Naive thymus-derived CD4-positive, alpha-beta T cell (primary cell): ENCODE measurements at regions not wholly inside any gene's neighbourhood (a gene's known extent, or its start where the extent isn't known, plus 50 kb on each side); places are given as distances from the start of the nearest gene placed in this dataset.

Experiments
- ATAC-seq: fragments of 150-1000 bp; cut with Tn5 transposase; 2 replicates; pipeline ENCODE4 v1.10.0; 2021; ENCODE audit warnings: mild to moderate bottlenecking, moderate library complexity
- CTCF ChIA-PET: fragments of 350-600 bp; sonication (Branson Sonifier 250); formaldehyde crosslinking; loops from one replicate; lab custom pipeline; 2021; ENCODE audit warnings: antibody characterized with exemption; lab: Charles Lee
- POLR2A ChIA-PET: fragments of 350-600 bp; sonication (Branson Sonifier 250); formaldehyde crosslinking; loops from one replicate; lab custom pipeline; 2021; ENCODE audit warnings: antibody characterized with exemption, inconsistent platforms; lab: Charles Lee
- DNase-seq, 9 donors: peaks; one replicate each; pipeline versions ENCODE4 v3.0.0 to v3.0.0-alpha.2; 2020 to 2022; ENCODE audit warnings: mixed read lengths in 1 of 9
- H3K27ac ChIP-seq: one replicate; pipeline ENCODE4 v1.7.0; 2013; ENCODE audit warnings: mild to moderate bottlenecking, low read depth, low read length, moderate library complexity
- H3K27me3 ChIP-seq, 2 donors: one replicate each; pipeline ENCODE4 v1.7.0; 2013; ENCODE audit warnings: low read length in 2 of 2, mild to moderate bottlenecking in 2 of 2, moderate library complexity in 2 of 2; ENCODE audit not compliant: control insufficient read depth in 2 of 2, insufficient read depth in 2 of 2
- H3K36me3 ChIP-seq, 3 experiments: 1 replicate in 2 of 3; 2 replicates in 1 of 3; pipeline ENCODE4 v1.7.0; 2013; ENCODE audit warnings: low read length in 3 of 3, mild to moderate bottlenecking in 3 of 3, moderate library complexity in 1 of 3; ENCODE audit not compliant: insufficient read depth in 3 of 3, control insufficient read depth in 2 of 3
- H3K4me1 ChIP-seq, 2 donors: one replicate each; pipeline ENCODE4 v1.7.0; 2013; ENCODE audit warnings: low read length in 2 of 2, mild to moderate bottlenecking in 2 of 2, moderate library complexity in 1 of 2; ENCODE audit not compliant: control insufficient read depth in 2 of 2, insufficient read depth in 2 of 2
- H3K4me3 ChIP-seq: 2 replicates; pipeline ENCODE4 v1.7.0; 2013; ENCODE audit warnings: mild to moderate bottlenecking, low read length
- H3K9me3 ChIP-seq, 3 experiments: 1 replicate in 2 of 3; 2 replicates in 1 of 3; pipeline ENCODE4 v1.7.0; 2013; ENCODE audit warnings: low read length in 3 of 3; ENCODE audit not compliant: control insufficient read depth in 2 of 3
- H3K27ac Mint-ChIP-seq, 9 donors: one replicate each; pipeline ENCODE4 v1.8.0; 2020 to 2022; ENCODE audit warnings: mixed read lengths in 9 of 9, mild to moderate bottlenecking in 8 of 9, moderate library complexity in 5 of 9, inconsistent platforms in 2 of 9
- H3K27me3 Mint-ChIP-seq, 5 donors: one replicate each; pipeline ENCODE4 v1.8.0; 2021 to 2022; ENCODE audit warnings: mixed read lengths in 5 of 5, mild to moderate bottlenecking in 1 of 5
- H3K36me3 Mint-ChIP-seq, 5 donors: one replicate each; pipeline ENCODE4 v1.8.0; 2020 to 2022; ENCODE audit warnings: mixed read lengths in 5 of 5, mild to moderate bottlenecking in 3 of 5, inconsistent platforms in 1 of 5
- H3K4me1 Mint-ChIP-seq, 7 donors: one replicate each; pipeline ENCODE4 v1.8.0; 2020 to 2022; ENCODE audit warnings: mixed read lengths in 7 of 7, mild to moderate bottlenecking in 3 of 7, inconsistent platforms in 1 of 7
- H3K4me3 Mint-ChIP-seq, 10 donors: one replicate each; pipeline ENCODE4 v1.8.0; 2020 to 2022; ENCODE audit warnings: mild to moderate bottlenecking in 10 of 10, mixed read lengths in 10 of 10, moderate library complexity in 6 of 10, inconsistent platforms in 2 of 10
- H3K9me3 Mint-ChIP-seq, 11 donors: one replicate each; pipeline ENCODE4 v1.8.0; 2020 to 2022; ENCODE audit warnings: mixed read lengths in 11 of 11, mild to moderate bottlenecking in 4 of 11, inconsistent platforms in 1 of 11, moderate library complexity in 1 of 11
- intact Hi-C, 2 donors: fragments of 100-400 bp; cut with micrococcal nuclease; formaldehyde crosslinking; loops; one replicate each; pipeline ENCODE4 v1.15.1; 2023

GRCh38 chr4:141307241-141307689 is 86.6 kb downstream of the ZNF330 start:
- Histone ChIP-seq H3K4me3 (no peak overlapping the region), H3K9me3 (no peaks in the 10 kb centered on the region), H3K4me1 (no peaks in the 10 kb centered on the region), H3K27me3 (no peaks in the 10 kb centered on the region), H3K27ac (no peak overlapping the region), H3K36me3 (no peaks in the 10 kb centered on the region)
- Mint-ChIP-seq H3K4me3 (no peak overlapping the region), H3K4me1 (peaks cover 0 to 5% (median 0%) of the 10 kb centered on the region in 7 donors), H3K36me3 (no peaks in the 10 kb centered on the region), H3K27me3 (peaks cover 0 to 10% (median 4%) of the 10 kb centered on the region in 5 donors), H3K27ac (no peak overlapping the region), H3K9me3 (no peaks in the 10 kb centered on the region)
- peak; percentile 94 for ATAC-seq
- peak; percentile 11 to 57 (median 43) for DNase-seq
- POLR2A ChIA-PET: no interaction called here
- CTCF ChIA-PET: interaction anchor here (0.6 to 2.2 kb wide), 3 partner anchors 82 to 1543 kb away, joined by 3 to 8 read pairs (median 3); partner anchors contain the start of gene INPP4B
- intact Hi-C loops: loop anchor here (1.0 to 10.0 kb wide), 8 partner anchors 85 to 1778 kb away; partner anchors contain the start of gene ZNF330 (in 1 of the 2)

DNA sequence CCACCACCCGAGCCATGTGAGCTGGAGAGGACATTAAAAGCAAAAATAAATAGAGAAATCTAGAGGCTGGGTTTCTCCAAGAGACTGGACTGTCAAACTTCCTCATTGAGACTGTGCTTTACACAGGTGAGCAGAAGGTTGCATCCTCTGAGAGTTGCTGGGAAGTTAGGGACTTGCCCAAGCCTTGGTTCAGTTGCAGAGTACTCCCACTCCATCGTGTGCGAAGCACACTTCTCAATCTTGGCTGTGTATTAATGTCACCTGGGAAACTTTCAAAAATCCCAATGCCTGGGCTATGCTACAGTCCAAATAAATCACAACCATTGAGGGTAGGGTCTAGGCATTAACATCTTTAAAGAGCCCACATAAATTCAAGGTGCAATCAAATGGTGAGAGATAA is 89.2 kb downstream of the ZNF330 start:
- Histone ChIP-seq H3K36me3 (no peaks in the 10 kb centered on the region), H3K4me1 (no peaks in the 10 kb centered on the region), H3K9me3 (no peaks in the 10 kb centered on the region), H3K27me3 (peaks cover 0 to 2% of the 10 kb centered on the region in 2 donors), H3K4me3 (no peak overlapping the region), H3K27ac (no peak overlapping the region)
- ChIA-PET CTCF (no interaction called here), POLR2A (no interaction called here)
- ATAC-seq (no peak), DNase-seq (no peak)
- intact Hi-C loops: loop anchor here in 1 of 2 donors (5.0 to 10.0 kb wide), 4 partner anchors 88 to 815 kb away; partner anchors contain the start of gene ZNF330
- no peaks in the 10 kb centered on the region for H3K36me3 Mint-ChIP-seq
- H3K27ac Mint-ChIP-seq: no peak overlapping the region
- no peaks in the 10 kb centered on the region for H3K9me3 Mint-ChIP-seq
- H3K4me1 Mint-ChIP-seq: peaks cover 0 to 5% (median 0%) of the 10 kb centered on the region in 7 donors
- H3K27me3 Mint-ChIP-seq: peaks cover 0 to 12% (median 7%) of the 10 kb centered on the region in 5 donors
- no peak overlapping the region for H3K4me3 Mint-ChIP-seq

GRCh38 chr4:141311246-141312204 is 90.8 kb downstream of the ZNF330 start:
- Histone ChIP-seq H3K4me1 (no peaks in the 10 kb centered on the region), H3K36me3 (no peaks in the 10 kb centered on the region), H3K27me3 (peaks cover 0 to 2% of the 10 kb centered on the region in 2 donors), H3K9me3 (no peaks in the 10 kb centered on the region), H3K4me3 (no peak overlapping the region), H3K27ac (no peak overlapping the region)
- Mint-ChIP-seq H3K9me3 (no peaks in the 10 kb centered on the region), H3K4me1 (peaks cover 0 to 5% (median 0%) of the 10 kb centered on the region in 7 donors), H3K36me3 (no peaks in the 10 kb centered on the region), H3K27me3 (peaks cover 2 to 9% (median 7%) of the 10 kb centered on the region in 5 donors), H3K4me3 (no peak overlapping the region), H3K27ac (no peak overlapping the region)
- POLR2A ChIA-PET: no interaction called here
- CTCF ChIA-PET: no interaction called here
- ATAC-seq (peak; percentile 35), DNase-seq (no peak)
- intact Hi-C loops: no loop called here

DNA sequence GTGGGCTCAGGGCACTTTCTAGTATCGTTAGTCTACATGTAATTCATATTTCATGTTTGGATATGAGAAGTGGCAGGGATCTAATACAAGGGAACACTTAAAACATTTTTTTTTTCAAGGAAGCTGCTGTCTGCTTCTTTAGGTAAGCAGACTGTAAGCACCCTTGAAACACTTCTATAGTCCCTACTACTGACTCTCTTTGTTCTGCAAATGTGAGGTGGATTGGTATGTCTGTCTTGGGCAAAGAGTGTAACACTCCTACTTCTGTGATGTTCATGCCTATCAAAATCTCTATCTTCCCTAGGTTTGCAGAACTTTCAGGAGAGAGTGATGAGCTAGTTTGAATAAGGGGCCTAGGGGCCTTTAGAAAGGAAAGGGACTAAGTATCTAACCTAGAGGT is 93.9 kb downstream of the ZNF330 start:
- Histone ChIP-seq H3K4me1 (no peaks in the 10 kb centered on the region), H3K27me3 (peaks cover 2 to 3% of the 10 kb centered on the region in 2 donors), H3K27ac (no peak overlapping the region), H3K4me3 (no peak overlapping the region), H3K36me3 (no peaks in the 10 kb centered on the region), H3K9me3 (no peaks in the 10 kb centered on the region)
- ChIA-PET POLR2A (interaction anchor here (0.7 kb wide), 1 partner anchor 24 kb away, joined by 3 read pairs; no protein-coding TSS in a partner anchor), CTCF (interaction anchor here (0.6 kb wide), 2 partner anchors 9 to 39 kb away, joined by 3 to 4 read pairs; no protein-coding TSS in a partner anchor)
- H3K27me3 Mint-ChIP-seq: peaks cover 19 to 24% (median 20%) of the 10 kb centered on the region in 5 donors
- H3K4me1 Mint-ChIP-seq: no peaks in the 10 kb centered on the region
- ATAC-seq (no peak), DNase-seq (no peak)
- intact Hi-C loops: no loop called here
- H3K27ac Mint-ChIP-seq: no peak overlapping the region
- no peaks in the 10 kb centered on the region for H3K36me3 Mint-ChIP-seq
- H3K4me3 Mint-ChIP-seq: no peak overlapping the region
- no peaks in the 10 kb centered on the region for H3K9me3 Mint-ChIP-seq

DNA sequence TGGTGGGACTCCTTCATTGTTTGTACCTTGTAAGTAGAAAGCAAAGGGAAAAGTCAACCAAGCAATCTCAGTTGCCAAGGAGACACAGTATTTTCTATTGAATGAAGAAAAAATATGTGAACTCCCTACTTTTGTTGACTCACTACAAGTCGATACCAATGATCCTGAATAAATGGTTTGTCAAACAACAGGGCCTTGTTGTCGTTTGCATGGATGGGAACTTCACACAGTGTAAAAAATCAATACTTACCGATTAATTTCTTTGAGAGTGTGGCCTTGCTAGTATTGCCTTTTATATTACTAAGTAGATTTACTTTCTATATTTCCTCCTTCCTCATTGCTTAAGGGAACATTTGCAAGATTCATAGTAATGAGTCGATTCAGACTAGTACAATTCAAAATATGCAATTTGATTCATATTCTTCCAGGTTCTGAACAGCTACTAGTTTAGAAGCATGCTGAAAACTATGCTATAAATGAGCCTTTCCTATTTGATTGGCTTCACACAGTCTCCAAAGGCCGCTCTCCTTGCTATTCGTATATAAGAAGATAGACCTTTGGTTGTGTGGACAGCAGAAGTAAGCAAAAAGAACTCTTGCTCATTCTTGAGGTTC is 108.0 kb downstream of the ZNF330 start:
- intact Hi-C loops: no loop called here
- peaks cover 0 to 2% (median 0%) of the 10 kb centered on the region in 11 donors for H3K9me3 Mint-ChIP-seq

GRCh38 chr4:141329174-141329569 is 108.5 kb downstream of the ZNF330 start:
- no peak overlapping the region for H3K4me3 Mint-ChIP-seq
- peak; percentile 79 for ATAC-seq
- H3K27me3 Mint-ChIP-seq: peaks cover 37 to 59% (median 48%) of the 10 kb centered on the region in 5 donors
- Histone ChIP-seq H3K27ac (no peak overlapping the region), H3K36me3 (no peaks in the 10 kb centered on the region), H3K9me3 (no peaks in the 10 kb centered on the region), H3K4me1 (no peaks in the 10 kb centered on the region), H3K4me3 (no peak overlapping the region), H3K27me3 (no peaks in the 10 kb centered on the region)
- DNase-seq: no peak
- CTCF ChIA-PET: no interaction called here
- POLR2A ChIA-PET: no interaction called here
- intact Hi-C loops: no loop called here
- H3K4me1 Mint-ChIP-seq: peaks cover 0 to 9% (median 2%) of the 10 kb centered on the region in 7 donors
- peaks cover 0 to 2% (median 0%) of the 10 kb centered on the region in 11 donors for H3K9me3 Mint-ChIP-seq
- peaks cover 0 to 4% (median 0%) of the 10 kb centered on the region in 5 donors for H3K36me3 Mint-ChIP-seq
- H3K27ac Mint-ChIP-seq: no peak overlapping the region

More for the DNA sequence above, 108.0 kb downstream of the ZNF330 start:
- DNase-seq: no peak
- Histone ChIP-seq H3K27me3 (no peaks in the 10 kb centered on the region), H3K4me1 (no peaks in the 10 kb centered on the region), H3K9me3 (no peaks in the 10 kb centered on the region), H3K27ac (no peak overlapping the region), H3K4me3 (no peak overlapping the region), H3K36me3 (no peaks in the 10 kb centered on the region)
- H3K27ac Mint-ChIP-seq: no peak overlapping the region
- peak; percentile 28 for ATAC-seq
- POLR2A ChIA-PET: no interaction called here
- CTCF ChIA-PET: no interaction called here
- H3K4me1 Mint-ChIP-seq: peaks cover 0 to 8% (median 2%) of the 10 kb centered on the region in 7 donors
- no peak overlapping the region for H3K4me3 Mint-ChIP-seq
- peaks cover 32 to 57% (median 45%) of the 10 kb centered on the region in 5 donors for H3K27me3 Mint-ChIP-seq
- H3K36me3 Mint-ChIP-seq: peaks cover 0 to 4% (median 0%) of the 10 kb centered on the region in 5 donors
